B cell (primary cell): ENCODE measurements at regions not wholly inside any gene's neighbourhood (a gene's known extent, or its start where the extent isn't known, plus 50 kb on each side); places are given as distances from the start of the nearest gene placed in this dataset.

Source experiments
- ATAC-seq: fragments of 200-7000 bp; cut with Tn5 transposase; one replicate; pipeline ENCODE4 v1.10.0; 2021; ENCODE audit warnings: low read depth, mild to moderate bottlenecking, moderate number of reproducible peaks, moderate library complexity
- CTCF ChIA-PET: fragments of 350-600 bp; sonication (Branson Sonifier 250); formaldehyde crosslinking; loops from one replicate; lab custom pipeline; 2021; ENCODE audit warnings: antibody characterized with exemption, inconsistent platforms; lab: Charles Lee
- POLR2A ChIA-PET: fragments of 350-600 bp; sonication (Branson Sonifier 250); formaldehyde crosslinking; loops from one replicate; lab custom pipeline; 2021; ENCODE audit warnings: antibody characterized with exemption; lab: Charles Lee
- DNase-seq: peaks from one replicate; pipeline ENCODE4 v3.0.0; 2013
- H2AFZ ChIP-seq: 2 replicates; pipeline ENCODE4 v1.6.1; 2012; ENCODE audit warnings: mild to moderate bottlenecking, low read depth, low read length; ENCODE audit not compliant: insufficient read depth, poor library complexity, severe bottlenecking
- H3K27ac ChIP-seq, 2 donors: 1 replicate in 1 of 2; 2 replicates in 1 of 2; pipeline ENCODE4 v1.5.1; 2012 to 2013; ENCODE audit warnings: low read length in 2 of 2, mild to moderate bottlenecking in 2 of 2, moderate library complexity in 1 of 2
- H3K27me3 ChIP-seq, 4 experiments: fragments of 200-600 bp in 1 of 4; sonication (generic) in 1 of 4; replicated peaks in 1 of 4; 1 replicate in 2 of 4; 2 replicates in 2 of 4; pipeline versions ENCODE4 v1.6.1 to v1.7.0; 2013 to 2016; ENCODE audit warnings: low read length in 3 of 4, mild to moderate bottlenecking in 2 of 4, mixed read lengths in 1 of 4, moderate library complexity in 1 of 4; ENCODE audit not compliant: insufficient read depth in 4 of 4, control insufficient read depth in 3 of 4; ENCODE audit errors: control extremely low read depth in 1 of 4
- H3K36me3 ChIP-seq, 2 experiments: replicated peaks in 1 of 2; 1 replicate in 1 of 2; 2 replicates in 1 of 2; pipeline versions ENCODE4 v1.6.1 to v1.7.1; 2013; ENCODE audit warnings: low read length in 1 of 2; ENCODE audit not compliant: insufficient read depth in 2 of 2, control insufficient read depth in 1 of 2; ENCODE audit errors: control extremely low read depth in 1 of 2, extremely low read depth in 1 of 2
- H3K4me1 ChIP-seq, 2 donors: fragments of 200-600 bp in 1 of 2; sonication (generic) in 1 of 2; 1 replicate in 1 of 2; 2 replicates in 1 of 2; pipeline versions ENCODE4 v1.5.1 to v1.6.1; 2013 to 2017; ENCODE audit warnings: low read length in 2 of 2; ENCODE audit not compliant: control insufficient read depth in 2 of 2, insufficient read depth in 2 of 2
- H3K4me2 ChIP-seq: replicated peaks from 2 replicates; pipeline ENCODE3; 2012; ENCODE audit warnings: mild to moderate bottlenecking, low read depth, low read length; ENCODE audit not compliant: poor library complexity, severe bottlenecking
- H3K4me3 ChIP-seq, 5 experiments: fragments of 200-600 bp in 1 of 5; sonication (generic) in 1 of 5; 1 replicate in 3 of 5; 2 replicates in 2 of 5; pipeline versions ENCODE4 v1.5.1 to v1.7.0; 2011 to 2016; ENCODE audit warnings: low read length in 4 of 5, mild to moderate bottlenecking in 4 of 5, low read depth in 2 of 5, control low read depth in 1 of 5, moderate library complexity in 1 of 5; ENCODE audit not compliant: insufficient read depth in 1 of 5; ENCODE audit errors: control extremely low read depth in 1 of 5, extremely low read depth in 1 of 5
- H3K79me2 ChIP-seq: fragments of 200-600 bp; sonication (generic); one replicate; pipeline ENCODE4 v1.6.0; 2016; ENCODE audit warnings: low read length; ENCODE audit not compliant: control insufficient read depth, insufficient read depth
- H3K9ac ChIP-seq: fragments of 200-600 bp; sonication (generic); 2 replicates; pipeline ENCODE4 v1.6.1; 2017; ENCODE audit warnings: mild to moderate bottlenecking, low read length, moderate library complexity
- H3K9me3 ChIP-seq, 3 donors: one replicate each; pipeline versions ENCODE4 v1.6.1 to v1.7.1; 2013; ENCODE audit warnings: low read length in 2 of 3; ENCODE audit not compliant: control insufficient read depth in 2 of 3, insufficient read depth in 1 of 3; ENCODE audit errors: control extremely low read depth in 1 of 3
- H4K20me1 ChIP-seq: 2 replicates; pipeline ENCODE4 v1.6.0; 2012; ENCODE audit warnings: mild to moderate bottlenecking, low read length; ENCODE audit not compliant: insufficient read depth, control insufficient read depth, poor library complexity, severe bottlenecking
- H3K27ac Mint-ChIP-seq: one replicate; pipeline ENCODE4 v1.8.0; 2021; ENCODE audit warnings: mixed read lengths
- H3K27me3 Mint-ChIP-seq: one replicate; pipeline ENCODE4 v1.8.0; 2021; ENCODE audit warnings: mixed read lengths
- H3K4me1 Mint-ChIP-seq: one replicate; pipeline ENCODE4 v1.8.0; 2021; ENCODE audit warnings: mixed read lengths
- H3K4me3 Mint-ChIP-seq: one replicate; pipeline ENCODE4 v1.8.0; 2021; ENCODE audit warnings: mixed read lengths
- H3K9me3 Mint-ChIP-seq: one replicate; pipeline ENCODE4 v1.8.0; 2022; ENCODE audit warnings: mixed read lengths; ENCODE audit not compliant: insufficient read depth
- EZH2 ChIP-seq: IDR thresholded peaks from 2 replicates; pipeline ENCODE4 v1.6.1; 2012; ENCODE audit warnings: borderline replicate concordance, low read depth, mild to moderate bottlenecking, moderate library complexity, low read length; ENCODE audit not compliant: insufficient read depth, poor library complexity, severe bottlenecking
- WGBS: methylation state at CpG from one replicate; pipeline ENCODE4 v1.1.5; 2013; ENCODE audit warnings: missing lambda C conversion rate; ENCODE audit not compliant: insufficient coverage; 5-methylcytosine and 5-hydroxymethylcytosine counted together
- intact Hi-C: fragments of 100-400 bp; cut with micrococcal nuclease; formaldehyde crosslinking; loops from one replicate; pipeline ENCODE4 v1.10.0; 2022
- TF ChIP-seq, protein P1 (sequence below): fragments of 200-600 bp; IDR thresholded peaks from one replicate; pipeline ENCODE4 v1.8.0; 2022; ENCODE audit warnings: antibody characterized with exemption, mild to moderate bottlenecking

DNA sequence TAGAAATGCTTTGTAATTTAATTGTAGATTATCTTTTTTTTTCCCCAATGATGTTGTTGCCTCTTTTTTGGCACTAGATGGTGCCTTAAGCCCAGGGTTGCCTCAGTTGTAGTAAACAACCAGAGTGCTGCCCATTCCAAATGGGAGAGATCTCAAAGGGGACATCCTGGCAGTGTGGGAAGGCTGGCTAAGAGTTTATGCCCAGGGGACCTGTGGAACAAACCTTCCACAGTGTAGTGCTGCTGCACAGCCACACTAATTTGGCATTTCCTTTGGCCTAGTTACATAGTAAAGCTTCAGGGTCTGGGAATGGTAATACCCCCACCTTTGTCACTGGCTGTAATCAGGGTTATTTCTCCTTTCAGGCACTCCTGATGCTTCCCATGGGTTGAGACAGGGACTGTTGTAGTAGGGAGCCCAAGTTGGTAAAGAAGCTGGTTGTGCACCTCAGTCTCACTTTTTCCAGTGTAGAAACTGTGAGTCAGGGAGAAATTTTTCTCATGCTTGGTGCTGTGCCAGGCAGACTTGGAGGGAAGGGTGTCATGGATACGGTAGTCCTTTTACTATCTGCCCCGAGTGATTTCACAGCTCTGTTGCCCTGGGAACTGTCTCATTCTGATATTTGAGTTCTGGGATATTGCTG, 177.8 kb upstream of the ECI2 start:
- no peak overlapping the region for H3K9ac ChIP-seq
- WGBS, result 80% methylated on average over 2 of the region's 2 CpGs
- H3K36me3 ChIP-seq, result no peaks in the 10 kb centered on the region
- Mint-ChIP-seq H3K27ac (no peak overlapping the region), H3K4me3 (no peak overlapping the region), H3K4me1 (peaks cover 15% of the 10 kb centered on the region), H3K27me3 (peaks cover 8% of the 10 kb centered on the region), H3K9me3 (peaks cover 19% of the 10 kb centered on the region)
- no peaks in the 10 kb centered on the region for H3K79me2 ChIP-seq
- no peak for DNase-seq
- no peaks in the 10 kb centered on the region for H4K20me1 ChIP-seq
- no peak for ATAC-seq
- ChIA-PET POLR2A (no interaction called here), CTCF (interaction anchor here (0.8 to 1.2 kb wide), 4 partner anchors 494 to 623 kb away, joined by 3 to 4 read pairs (median 3); no protein-coding TSS in a partner anchor)
- no peak overlapping the region for H3K4me2 ChIP-seq
- TF ChIP-seq, protein P1, sequence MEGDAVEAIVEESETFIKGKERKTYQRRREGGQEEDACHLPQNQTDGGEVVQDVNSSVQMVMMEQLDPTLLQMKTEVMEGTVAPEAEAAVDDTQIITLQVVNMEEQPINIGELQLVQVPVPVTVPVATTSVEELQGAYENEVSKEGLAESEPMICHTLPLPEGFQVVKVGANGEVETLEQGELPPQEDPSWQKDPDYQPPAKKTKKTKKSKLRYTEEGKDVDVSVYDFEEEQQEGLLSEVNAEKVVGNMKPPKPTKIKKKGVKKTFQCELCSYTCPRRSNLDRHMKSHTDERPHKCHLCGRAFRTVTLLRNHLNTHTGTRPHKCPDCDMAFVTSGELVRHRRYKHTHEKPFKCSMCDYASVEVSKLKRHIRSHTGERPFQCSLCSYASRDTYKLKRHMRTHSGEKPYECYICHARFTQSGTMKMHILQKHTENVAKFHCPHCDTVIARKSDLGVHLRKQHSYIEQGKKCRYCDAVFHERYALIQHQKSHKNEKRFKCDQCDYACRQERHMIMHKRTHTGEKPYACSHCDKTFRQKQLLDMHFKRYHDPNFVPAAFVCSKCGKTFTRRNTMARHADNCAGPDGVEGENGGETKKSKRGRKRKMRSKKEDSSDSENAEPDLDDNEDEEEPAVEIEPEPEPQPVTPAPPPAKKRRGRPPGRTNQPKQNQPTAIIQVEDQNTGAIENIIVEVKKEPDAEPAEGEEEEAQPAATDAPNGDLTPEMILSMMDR, result no peak
- no peak for TF ChIP-seq EZH2
- H3K4me3 ChIP-seq, result no peak overlapping the region
- peaks cover 3 to 22% (median 4%) of the 10 kb centered on the region in 3 donors for H3K9me3 ChIP-seq
- no peak overlapping the region for H3K27ac ChIP-seq
- intact Hi-C loops, result no loop called here
- no peak overlapping the region for H2AFZ ChIP-seq
- H3K27me3 ChIP-seq, result no peaks in the 10 kb centered on the region
- H3K4me1 ChIP-seq, result peaks cover 7% of the 10 kb centered on the region in 2 donors

DNA sequence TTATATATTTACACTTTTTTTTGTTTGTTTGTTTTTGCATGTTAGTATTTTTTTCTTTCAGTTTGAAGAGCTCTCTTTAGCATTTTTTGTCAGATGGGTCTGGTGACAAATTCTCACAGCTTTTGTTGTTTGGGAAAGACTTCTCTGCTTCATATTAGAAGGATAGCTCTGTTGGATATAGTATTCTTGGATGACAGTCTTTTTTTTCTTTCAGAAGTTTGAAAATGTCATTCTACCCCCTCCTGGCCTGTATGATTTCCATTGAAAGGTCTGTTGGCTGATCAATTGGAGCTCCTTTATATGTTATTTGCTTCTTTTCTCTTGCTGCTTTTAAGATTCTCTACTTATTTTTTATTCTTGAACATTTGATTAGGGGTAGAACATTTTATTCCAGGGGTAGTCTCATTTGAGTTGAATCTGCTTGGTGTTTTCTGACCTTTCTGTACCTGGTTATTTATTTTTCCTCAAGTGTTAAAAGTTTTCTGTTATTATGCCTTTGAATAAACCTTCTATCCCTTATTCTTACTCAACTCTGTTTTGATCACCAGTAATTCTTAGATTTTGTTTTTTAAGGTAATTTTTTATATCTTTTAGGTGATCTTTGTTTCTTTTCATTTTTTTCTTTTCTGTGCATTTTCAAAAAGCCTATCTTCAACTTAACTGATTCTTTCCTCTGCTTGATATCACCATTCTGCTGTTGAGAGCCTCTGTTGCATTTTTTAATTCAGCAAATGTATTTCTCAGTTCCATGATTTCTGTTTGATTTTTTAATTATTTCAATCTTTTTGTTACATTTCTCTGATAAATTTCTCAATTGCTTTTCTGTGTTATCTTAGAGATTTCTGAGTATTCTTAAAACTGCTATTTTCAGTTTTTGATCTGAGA, 176.8 kb upstream of the ECI2 start:
- ChIA-PET CTCF (interaction anchor here (0.9 kb wide), 1 partner anchor 626 kb away, joined by 4 read pairs; no protein-coding TSS in a partner anchor), POLR2A (no interaction called here)
- Mint-ChIP-seq H3K9me3 (peaks cover 19% of the 10 kb centered on the region), H3K27ac (no peak overlapping the region), H3K4me1 (peaks cover 7% of the 10 kb centered on the region), H3K4me3 (no peak overlapping the region), H3K27me3 (peaks cover 8% of the 10 kb centered on the region)
- Histone ChIP-seq H3K27ac (no peak overlapping the region), H2AFZ (no peak overlapping the region), H3K9ac (no peak overlapping the region), H3K36me3 (no peaks in the 10 kb centered on the region), H3K27me3 (no peaks in the 10 kb centered on the region), H4K20me1 (no peaks in the 10 kb centered on the region), H3K4me1 (peaks cover 6% of the 10 kb centered on the region in 2 donors), H3K4me2 (no peak overlapping the region), H3K9me3 (peaks cover 3 to 22% (median 4%) of the 10 kb centered on the region in 3 donors), H3K79me2 (no peaks in the 10 kb centered on the region), H3K4me3 (no peak overlapping the region)
- intact Hi-C loops, result no loop called here
- ATAC-seq (no peak), DNase-seq (no peak)
- TF ChIP-seq, protein P1, result no peak
- no peak for TF ChIP-seq EZH2
